CD4-positive, alpha-beta T cell treated with Interleukin-1 beta for 1 hour (primary cell): ENCODE measurements at regions not wholly inside any gene's neighbourhood (a gene's known extent, or its start where the extent isn't known, plus 50 kb on each side); places are given as distances from the start of the nearest gene placed in this dataset.
A peak's percentile ranks its signal among the peaks of the same experiment; 100 is the strongest.
"Not testable (repeated sequence)": the region's sequence is repeated elsewhere in the genome, so short reads cannot be mapped to it uniquely, and the experiment has no call there.

Experiments used
- DNase-seq, 2 donors: peaks; one replicate each; pipeline ENCODE4 v3.0.0-alpha.2; 2020 to 2022

DNA sequence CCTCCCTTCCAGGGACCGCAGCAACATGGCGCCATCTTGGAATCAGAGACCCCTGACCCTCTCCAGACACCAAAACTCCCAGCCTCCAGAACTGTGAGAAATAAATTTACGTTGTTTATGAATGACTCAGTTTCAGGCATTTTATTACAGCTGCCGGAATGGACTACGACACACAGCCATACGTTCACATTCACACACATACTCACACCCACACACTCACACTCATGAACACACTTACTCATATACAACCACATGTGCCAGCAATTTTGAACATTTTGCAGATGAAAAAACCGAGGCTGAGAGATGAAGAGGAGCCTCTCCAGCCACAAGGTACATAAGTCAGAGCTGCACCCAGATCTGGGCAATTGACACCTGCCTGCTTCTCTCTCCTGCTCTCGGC lies 151.0 kb upstream of the RAB4A start:
- no peak for DNase-seq

DNA sequence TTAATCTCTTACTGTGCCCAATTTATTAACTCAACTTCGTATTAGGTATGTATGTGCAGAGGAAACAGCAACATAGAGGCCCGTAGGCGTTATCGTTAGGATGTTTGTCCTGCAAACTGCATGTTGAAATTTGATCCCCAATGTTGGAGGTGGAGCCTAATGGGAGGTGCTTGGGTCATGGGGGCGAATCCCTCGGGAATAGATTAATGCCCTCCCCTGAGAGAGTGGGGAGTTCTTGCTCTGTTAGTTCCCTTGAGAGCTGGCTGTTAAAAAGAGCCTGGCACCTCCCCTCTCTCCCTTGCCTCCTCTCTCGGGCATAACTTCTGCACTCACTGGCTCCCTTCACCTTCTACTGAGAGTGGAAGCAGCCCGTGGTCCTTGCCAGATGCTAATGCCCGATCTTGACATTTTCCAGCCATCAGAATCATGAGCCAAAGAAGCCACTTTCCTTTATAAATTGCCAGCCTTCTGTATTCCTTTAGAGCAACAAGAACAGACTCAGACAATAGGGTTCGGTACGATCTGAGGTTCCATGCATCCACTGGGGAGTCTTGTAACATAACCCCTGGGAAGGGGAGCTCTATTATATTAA lies 149.0 kb upstream of the RAB4A start:
- no peak for DNase-seq

DNA sequence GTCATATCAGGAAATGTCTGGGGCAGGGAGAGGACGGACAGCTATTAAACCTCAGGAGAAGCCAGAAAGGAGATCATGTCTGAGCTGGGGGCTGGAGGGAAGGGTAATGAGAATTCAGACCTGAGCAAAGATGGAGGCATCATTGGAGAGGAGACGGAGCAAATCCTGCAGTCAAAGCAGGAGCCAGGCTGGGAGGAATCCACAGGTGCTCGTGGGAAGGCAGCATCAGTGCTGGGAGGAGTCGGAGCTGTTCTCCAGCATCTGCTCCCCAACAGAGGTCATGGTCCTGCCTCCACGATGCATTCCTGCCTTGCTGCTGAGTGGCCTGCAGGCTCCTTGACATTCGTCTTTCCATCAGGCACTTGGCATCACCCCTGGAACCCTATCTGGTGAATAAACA lies 148.3 kb upstream of the RAB4A start:
- DNase-seq: no peak

DNA sequence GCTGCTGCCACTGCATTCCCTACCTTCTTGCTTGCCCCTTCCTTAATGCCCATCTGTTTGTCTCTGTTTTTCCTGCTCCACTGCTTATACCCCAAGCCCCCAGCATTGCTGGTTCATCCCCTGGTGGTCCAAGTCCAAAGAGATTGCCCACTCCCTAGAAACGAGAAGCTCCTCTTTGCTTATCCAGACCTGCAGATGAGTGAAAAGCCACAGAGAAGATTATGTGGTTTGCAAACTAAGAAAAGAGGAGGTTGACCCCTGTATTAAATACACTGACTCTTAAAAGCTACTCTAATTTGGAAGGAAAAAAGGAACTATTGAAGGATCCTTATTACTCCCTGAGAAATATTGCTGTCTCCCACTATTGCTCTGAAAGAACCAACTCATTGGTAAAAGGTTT lies 146.8 kb upstream of the RAB4A start:
- no peak for DNase-seq

DNA sequence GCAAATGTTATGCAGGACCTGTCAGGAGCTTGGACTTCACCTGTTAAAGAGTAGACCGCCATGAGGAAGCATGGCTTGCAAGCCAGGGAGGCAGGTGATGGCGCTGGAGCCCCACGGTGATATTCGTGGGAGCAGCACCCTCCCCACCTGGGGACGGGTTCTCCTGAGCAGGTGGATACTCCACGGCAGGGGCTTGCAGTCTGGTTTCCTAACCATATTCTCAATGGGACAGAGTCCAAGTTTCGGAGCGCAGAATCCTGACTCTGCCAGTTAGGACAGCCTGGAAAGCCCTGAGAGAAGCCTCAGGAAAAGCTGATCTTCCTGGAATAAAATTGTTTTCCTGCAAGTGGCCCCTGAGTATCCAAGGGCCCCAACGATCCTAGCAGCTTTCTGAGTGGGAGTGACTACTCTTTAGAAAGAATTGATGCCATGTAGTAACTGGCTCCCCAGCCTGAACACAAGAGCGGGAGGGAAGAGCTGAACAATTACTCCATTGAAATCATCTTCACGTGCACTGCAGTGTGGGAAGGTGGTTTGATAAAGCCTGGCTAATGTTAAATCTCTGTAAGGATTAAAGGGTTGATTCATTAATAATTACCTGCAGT lies 146.3 kb upstream of the RAB4A start:
- DNase-seq: no peak

DNA sequence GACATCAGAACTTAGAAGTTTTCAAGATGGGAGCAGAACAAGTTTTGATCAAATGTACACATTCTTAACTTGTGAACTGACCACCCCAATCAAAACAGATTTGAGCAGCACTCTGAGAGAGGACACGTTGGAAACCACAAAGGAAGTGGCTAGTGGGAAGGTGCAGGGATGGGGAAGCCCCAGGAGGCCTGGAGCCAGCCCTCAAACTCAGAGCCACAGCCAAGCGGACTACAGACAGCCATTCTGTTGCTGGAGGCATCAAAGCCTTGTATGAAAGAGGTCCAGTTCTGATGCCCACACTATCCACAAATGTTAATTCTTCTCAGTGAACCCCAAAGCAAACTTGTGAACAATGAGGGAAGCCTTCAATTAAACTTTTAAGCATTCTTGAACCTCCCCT lies 143.6 kb upstream of the RAB4A start:
- peak; percentile 23 to 26 for DNase-seq

DNA sequence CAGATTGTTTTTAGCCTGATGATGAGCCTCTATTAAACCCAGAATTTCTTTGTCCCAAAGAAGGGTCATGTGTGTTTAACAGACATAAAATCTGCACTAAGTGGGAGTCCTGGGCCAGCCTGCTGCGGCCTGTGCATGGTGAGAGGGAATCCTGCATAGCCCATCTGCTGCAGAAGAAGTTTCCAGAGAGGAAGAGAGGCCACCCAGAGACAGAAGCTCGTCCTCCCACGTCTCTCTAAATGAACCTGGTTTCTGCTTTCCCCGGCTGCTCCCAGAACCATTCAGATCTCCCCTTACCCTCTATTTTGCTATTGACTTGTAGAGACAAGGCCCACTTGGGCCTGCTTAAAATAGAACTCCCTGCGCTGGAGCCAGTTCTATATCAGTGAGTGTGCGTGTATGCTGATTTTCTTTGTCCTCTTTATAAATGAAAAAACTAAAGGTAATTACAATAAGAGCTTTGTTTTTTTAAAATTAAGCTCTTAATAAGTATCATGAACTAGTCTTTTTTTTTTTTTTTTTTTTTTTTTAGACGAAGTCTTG lies 142.8 kb upstream of the RAB4A start:
- DNase-seq: no peak

DNA sequence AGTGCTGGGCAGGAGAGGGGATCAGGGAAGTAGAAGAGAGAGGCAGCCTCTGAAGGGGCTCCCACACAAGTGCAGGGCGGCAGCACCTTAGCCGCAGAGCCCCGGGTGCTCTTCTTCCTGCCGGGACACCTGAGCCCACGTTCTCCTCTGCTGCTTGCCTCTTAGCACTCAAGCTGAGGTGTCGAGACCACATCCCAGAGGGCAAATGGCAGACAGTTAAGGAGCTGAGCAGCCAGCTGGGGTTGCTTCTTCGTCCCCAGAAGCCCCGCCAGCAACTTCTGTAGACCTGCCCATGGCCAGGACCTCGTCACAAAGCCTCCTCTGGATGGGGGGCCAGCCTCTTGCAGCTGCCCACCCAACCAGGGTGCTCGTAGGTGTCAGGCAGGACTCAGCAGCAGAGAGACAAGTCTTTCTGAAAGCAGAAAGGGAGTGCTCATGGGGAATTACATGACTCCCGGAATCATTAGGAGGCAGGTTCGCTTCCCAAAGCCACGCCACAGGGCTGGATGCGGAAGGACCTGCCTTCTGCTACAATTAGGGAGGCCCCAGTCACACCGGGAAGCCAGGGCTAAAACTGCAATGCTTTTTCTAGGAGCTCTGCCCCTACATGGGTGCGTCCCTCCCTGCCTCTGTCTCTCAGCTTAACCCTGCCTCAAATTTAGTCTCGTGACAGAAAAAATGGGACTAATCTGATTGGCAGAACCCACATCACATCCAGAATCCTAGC lies 141.4 kb upstream of the RAB4A start:
- DNase-seq: peak; percentile 29 to 42

DNA sequence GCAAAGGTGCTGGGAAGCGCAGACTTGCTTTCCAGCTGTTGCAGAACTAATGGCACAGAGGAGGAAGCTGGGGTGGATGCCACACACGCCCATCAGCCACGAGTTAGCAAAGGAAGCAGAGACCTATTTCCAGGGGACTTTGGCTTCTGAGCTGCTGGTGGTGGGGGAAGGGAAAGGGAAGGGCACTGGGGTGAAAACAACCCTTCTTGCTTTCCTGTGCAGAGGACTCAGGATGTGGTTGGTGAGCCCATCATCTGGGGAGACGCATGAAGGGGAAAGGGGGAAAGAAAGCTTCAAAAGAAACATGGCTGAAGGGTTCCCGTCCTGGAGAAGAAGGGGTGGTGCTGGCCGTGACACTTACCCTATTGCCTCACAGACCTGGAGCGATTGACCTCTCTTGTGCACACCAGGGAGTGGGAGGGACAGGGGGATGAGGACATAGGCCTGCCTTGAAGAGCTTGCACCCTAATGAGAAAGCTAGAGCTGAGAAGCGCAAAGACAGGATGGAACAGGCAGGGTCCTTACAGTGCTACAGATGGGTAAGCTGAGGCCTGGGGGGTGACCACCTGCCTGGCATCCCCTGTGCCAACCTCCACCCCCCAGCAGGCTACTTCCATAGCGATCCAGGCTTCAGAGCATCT lies 140.8 kb upstream of the RAB4A start:
- DNase-seq: peak; percentile 32 to 44

DNA sequence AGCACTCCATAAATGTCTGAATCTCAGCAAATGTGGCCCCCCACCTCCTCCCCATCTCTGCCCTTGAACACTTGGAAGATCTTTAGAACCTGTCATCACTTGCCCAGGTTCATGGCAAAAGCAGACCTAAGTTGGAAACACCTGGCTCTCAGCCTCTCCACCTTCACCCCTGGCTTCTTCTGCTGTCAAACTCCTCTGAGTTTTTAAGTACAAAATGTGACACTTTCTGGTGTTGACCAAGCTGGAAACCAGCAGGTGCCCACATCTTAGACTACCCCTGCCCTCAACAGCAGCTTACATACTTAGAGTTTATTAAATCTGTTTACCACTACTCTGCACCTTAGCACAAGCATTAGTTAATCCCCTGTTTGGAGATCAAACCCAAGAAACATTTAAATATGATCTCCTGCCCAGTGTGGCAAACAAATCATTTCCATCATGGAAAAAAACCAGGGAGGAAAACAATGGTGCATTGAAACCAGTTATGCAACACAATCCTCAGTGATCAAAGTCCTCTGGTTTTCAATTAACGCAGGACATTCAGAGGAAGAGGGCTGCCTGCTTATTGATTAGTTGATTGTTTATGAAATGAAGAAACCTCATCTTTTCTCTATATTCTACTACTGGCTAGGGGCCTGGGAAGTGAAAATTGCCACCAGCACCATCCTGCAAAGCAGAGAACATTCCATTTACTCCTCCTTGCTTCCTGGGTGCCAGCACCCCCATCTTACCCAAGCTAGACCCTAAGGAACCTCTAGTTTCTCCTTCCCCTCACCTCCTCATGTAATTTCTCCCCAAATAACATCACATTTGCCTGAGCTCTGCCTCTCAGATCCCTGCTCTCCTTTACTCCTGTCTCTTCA lies 139.4 kb upstream of the RAB4A start:
- DNase-seq: no peak

DNA sequence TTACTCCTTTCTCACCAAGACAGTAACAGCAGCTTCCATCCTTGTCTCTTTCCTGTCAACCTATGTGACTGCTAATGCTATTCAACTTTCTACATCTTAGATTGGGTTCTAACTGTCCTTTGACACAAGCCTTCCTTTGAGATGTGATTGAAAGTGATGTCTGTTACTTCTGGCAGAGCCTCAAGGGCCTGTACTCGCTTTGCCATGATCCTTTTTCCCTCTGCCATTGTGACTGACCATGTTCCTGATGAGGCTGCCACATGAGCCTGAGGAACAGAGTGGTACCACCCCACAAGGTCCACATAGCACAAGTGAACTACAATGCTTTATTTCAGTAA lies 138.8 kb upstream of the RAB4A start:
- DNase-seq: no peak

DNA sequence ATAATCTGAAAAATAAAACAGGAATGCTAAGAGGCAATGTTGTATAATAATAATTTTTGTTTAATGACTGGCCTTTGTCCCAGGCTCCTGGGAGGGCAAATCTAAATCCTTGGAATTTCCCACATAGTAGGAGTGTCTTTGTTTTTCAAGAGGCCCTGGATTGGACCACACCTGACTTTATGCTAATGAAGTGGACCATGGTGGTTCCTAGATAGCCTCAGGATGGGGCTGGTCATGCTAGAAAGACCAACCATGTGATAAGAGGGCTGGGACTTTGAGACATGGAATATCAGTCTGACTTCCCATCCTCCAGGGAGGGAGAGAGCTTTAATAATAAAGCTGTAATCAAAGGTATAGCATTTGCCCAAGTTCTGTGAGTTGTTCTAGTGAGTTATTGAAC lies 138.2 kb upstream of the RAB4A start:
- no peak for DNase-seq

DNA sequence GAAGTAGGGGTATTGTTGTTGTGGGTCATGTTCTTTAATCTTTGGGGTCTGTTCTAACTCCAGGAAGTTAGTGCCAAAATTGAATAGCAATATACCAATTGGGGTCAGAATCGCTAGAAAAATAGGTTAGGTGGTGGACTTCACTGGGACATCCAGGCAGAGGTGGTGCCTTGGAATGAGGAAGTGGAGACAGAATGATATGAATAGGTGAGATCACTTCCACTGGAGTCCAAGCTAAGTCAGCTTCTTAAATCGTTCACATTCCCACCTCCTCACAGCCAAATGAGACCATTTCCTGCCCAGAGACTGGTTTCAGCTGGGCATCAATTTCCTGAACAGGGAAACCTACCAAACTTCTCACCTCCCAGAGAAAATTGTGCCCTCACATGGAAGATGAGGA lies 137.8 kb upstream of the RAB4A start:
- DNase-seq: no peak

DNA sequence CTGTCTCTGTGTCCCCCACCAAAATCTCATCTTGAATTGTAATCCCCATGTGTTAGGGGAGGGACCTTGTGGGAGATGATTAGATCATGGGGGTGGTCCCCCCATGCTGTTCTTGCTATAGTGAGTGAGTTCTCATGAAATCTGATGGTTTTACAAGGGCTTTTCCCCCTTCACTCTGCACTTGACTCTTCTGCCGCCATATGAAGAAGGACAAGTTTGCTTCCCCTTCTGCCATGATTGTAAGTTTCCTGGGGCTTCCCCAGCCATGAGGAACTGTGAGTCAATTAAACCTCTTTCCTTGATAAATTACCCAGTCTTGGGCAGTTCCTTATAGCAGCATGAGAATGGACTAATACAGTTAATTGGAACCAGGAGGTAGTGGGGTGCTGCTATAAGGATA lies 137.1 kb upstream of the RAB4A start:
- DNase-seq: peak in 1 of 2 donors; percentile 38

DNA sequence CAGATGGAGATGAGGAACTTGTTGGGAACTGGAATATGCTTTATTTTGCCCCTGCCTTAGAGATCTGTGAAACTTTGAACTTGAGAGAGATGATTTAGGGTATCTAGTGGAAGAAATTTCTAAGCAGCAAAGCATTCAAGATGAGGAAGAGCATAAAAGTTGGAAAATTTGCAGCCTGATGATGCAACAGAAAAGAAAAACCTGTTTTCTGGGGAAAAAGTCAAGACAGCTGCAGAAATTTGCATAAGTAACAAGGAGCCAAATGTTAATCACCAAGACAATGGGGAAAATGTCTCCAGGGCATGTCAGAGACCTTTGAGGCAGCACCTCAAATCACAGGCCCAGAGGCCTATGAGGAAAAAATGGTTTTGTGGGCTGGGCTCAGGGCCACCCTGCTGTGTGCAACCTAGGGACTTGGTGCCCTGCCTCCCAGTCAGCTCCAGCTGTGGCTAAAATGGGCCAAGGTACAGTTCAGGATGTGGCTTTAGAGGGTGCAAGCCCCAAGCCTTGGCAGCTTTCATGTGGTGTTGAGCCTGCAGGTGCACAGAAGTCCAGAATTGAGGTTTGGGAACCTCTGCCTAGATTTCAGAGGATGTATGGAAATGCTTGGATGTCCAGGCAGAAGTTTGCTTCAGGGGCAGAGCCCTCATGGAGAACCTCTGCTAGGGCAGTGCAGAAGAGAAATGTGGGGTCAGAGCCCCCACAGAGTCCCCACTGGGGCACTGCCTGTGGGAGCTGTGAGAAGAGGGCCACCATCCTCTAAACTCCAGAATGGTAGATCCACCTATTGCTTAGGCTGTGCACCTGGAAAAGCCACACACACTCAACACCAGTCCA lies 136.3 kb upstream of the RAB4A start:
- DNase-seq: not testable (repeated sequence)

DNA sequence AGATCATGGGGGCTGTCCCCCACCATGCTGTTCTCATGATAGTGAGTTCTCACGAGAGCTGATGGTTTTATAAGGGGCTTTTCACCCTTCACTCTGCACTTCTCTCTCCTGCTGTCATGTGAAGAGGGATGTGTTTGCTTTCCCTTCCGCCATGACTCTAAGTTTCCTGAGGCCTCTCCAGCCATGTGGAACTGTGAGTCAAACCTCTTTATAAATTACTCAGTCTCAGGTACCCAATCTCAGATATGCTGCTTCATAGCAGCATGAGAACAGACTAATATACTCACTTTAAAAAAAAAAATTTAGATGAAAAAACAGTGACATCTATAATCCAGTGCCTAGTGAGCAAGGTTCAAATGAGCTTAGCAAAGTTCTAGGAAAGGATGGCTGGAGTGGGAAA lies 135.1 kb upstream of the RAB4A start:
- DNase-seq: no peak

DNA sequence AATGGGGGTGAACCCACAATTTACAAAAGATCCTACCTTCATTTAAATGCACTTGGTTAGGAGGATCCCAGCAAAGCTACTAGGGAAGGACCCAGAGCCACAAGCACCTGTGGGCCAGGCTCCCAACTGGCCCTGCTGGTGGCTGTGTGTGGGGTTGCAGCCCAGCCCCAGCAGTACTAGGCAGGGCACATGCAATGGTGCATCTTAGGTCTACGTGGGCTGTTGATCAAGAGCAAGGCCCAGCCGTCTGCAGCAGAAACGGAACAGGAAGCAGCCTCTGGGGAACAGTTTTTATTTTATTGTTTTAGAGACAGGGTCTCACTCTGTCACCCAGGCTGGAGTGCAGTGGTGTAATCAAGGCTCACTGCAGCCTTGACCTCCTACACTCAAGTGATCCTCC lies 134.1 kb upstream of the RAB4A start:
- no peak for DNase-seq

DNA sequence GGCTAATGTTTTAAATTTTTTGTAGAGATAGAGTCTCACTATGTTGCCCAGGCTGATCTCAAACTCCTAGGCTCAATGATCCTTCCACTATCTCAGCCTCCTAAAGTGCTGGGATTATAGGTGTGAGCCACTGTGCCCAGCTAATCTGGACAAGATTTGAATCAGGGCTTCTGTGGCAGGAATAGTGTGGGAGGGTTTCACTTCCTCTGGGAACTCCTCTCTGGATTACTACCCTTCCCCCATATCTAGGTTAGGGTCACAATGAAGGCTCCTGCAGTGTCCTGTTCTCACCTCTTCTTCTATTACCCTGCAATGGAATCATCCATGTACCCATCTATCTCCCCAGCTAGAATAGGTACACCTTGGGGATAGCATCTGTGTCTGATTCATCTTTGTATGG lies 133.6 kb upstream of the RAB4A start:
- no peak for DNase-seq

DNA sequence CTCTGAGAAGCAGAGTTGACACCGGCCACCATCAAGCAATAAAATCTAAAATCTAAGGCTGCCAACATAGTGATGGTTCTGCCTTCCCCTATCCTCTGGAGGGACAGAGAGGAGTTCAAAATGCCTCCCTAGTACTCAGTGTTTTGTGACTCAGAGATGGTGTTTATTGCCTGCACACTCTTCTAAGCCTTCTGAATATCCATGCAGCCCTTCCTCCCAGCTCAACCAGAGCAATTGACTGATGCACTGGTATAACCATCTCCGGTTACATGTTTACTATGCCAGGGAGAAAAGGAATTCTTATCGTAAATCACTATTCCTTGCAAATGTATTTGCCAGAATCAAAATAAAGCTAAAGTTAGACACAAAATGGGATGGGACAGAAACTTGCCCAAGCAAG lies 132.9 kb upstream of the RAB4A start:
- no peak for DNase-seq

DNA sequence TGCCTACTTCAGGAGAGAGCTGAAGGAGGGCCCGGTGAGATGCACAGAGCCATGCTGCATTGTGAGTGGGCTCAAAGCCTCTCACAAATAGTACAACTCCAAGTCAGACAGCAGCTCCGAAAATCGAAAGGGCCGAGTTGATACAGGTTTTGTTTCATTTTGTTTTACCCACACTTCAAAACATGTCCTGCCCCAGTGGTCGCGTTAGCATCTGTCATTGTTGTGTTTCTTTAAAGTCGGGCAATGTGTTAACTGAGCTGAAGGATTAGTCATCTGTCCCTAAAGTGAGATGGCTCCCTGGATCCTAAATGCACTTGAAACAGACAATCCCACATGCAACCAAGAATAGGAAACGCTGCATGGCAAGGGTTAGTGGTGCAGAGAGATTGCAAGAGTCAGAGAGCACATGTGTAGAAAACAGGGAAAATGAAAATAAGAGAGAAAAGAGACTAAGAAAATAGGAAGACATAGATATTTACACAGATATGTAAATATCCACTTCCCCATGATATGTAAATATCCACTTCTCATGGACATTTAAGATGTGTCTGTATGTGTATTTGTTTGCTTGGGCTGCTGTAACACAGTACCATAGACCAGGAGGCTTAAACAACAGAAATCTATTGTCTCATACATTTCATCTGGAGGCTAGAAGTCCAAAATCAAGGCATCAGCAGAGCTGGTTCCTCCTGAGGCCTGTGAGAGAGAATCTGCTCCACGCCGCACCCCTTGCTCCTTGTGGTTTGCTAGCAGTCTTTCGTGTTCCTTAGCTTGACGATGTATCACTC lies 131.4 kb upstream of the RAB4A start:
- DNase-seq: no peak

DNA sequence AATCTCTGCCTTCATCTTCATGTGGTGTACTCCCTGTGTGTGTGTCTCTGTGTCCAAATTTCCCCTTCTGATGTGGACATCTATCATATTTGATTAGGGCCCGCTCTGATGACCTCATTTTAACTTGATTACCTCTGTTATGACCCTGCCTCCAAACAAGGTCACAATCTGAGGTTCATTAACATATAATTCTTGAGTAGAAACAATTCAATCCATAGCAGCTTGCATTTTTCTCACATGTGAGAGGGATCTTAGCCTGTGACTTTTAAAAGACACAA lies 130.9 kb upstream of the RAB4A start:
- no peak for DNase-seq
